ENCODE measurements at regions not wholly inside any gene's neighbourhood (a gene's known extent, or its start where the extent isn't known, plus 50 kb on each side); places are given as distances from the start of the nearest gene placed in this dataset.

DNA sequence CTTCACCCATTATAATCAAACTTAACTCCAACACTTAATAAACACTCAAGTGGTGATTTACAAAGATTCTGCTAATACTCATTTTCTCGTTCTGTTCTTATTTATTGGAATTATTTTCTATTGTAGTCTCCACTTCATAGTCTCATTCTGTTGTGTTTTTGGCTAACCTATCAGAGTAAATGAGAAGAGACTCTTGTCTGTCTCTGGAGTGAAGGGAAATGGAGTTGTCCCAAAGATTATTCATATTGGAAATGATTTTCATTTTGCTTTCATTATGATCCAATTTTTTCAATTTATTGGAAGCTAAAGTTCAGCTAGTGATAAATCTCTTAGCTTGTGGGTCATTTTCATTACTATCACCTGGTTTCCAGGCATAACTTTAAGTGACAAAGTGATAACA is 454.9 kb upstream of the JAG1 start:
- no peak for DNase-seq (ENCODE audit: low read depth)

- DNase-seq (ENCODE audit: low read depth): no peak
Observed at GRCh38 chr20:11130554-11131166, 456.9 kb upstream of the JAG1 start.

- no peak for DNase-seq (ENCODE audit: low read depth)
Observed at GRCh38 chr20:11132819-11133415, 459.1 kb upstream of the JAG1 start.

GRCh38 chr20:11136691-11137090 is 462.9 kb upstream of the JAG1 start:
- no peak for DNase-seq (ENCODE audit: low read depth)

DNA sequence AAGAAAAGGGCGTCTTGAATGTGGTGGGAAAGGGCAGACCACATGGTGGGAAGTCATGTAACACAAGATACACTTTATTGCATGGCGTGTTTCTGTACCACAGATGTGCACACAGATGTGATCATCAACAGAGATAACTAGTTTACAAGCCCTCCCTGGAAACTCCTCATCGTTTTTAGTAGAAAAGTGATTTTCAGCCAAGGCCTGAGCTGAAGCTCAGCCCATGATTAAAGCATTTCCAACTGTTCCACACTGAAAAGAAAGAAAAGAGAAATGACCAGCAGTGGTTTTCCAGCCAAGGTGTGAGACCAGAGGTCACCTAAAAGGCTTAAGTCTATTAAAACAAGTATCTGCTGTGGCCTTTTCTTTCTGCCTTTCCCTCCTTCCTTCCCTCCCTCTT is 463.9 kb upstream of the JAG1 start:
- no peak for DNase-seq (ENCODE audit: low read depth)

- DNase-seq (ENCODE audit: low read depth): peak; percentile 63
Observed at GRCh38 chr20:11140359-11140758, 466.6 kb upstream of the JAG1 start.

- DNase-seq (ENCODE audit: low read depth): no peak
Observed at GRCh38 chr20:11143481-11143880, 469.7 kb upstream of the JAG1 start.

DNA sequence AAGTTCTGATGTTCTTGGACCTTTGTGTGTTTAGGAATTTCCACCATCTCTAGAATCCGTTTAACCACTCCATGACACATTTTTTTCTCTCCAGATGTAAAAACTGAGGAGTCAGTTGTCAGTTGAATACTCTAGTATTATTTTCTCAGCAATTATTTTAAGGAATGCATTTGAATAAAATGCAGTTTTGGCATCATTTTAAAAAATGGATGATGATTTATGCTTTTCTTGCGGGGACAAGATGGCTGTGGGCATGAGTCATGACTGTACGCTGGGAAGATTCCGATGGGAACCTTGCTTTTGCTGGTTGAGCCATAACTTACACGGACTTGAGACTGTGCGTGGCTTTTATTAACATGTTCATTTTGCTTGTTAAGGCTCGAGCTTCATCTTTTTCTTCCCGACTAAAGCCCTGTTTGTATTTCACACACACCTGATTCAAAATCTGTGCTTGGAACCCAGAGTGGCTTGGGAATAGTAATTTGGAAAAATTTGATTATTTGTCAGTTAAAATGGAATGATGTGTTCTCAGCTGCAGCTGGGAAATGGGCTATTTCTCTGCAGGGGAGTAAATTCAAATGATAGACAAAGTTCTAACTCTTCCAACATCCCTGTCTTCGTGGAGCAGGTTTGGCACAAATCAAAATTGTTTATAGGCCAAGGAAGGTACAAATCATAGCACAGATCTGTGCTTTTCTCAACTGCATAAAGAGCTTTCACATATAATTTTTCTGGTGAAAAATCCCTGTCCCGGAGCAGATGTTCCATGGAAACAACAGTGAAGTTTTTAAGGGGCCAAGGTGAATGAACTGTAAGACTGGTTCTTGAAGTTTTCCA is 470.5 kb upstream of the JAG1 start:
- peak; percentile 90 for DNase-seq (ENCODE audit: low read depth)

DNA sequence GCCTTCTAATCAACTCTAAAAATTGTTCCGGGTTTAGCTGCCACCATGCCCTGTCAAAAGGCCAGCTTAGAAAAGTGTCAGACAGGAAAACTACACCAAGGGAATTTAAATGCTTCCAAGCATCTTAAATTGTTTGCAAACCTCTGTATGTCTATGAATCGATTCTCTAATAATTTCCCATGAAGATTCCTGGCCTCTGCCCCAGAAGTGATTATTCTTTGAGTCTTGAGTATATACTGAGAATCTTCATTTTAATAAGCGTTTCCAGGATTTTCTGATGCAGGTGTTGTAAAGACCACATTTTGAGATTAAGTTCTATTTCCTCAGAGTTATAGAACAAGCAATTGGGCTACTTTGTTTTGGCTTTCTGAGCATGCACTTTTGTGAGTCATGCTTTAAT is 471.8 kb upstream of the JAG1 start:
- no peak for DNase-seq (ENCODE audit: low read depth)

- DNase-seq (ENCODE audit: low read depth): no peak
Observed at GRCh38 chr20:11153819-11154218, 480.0 kb upstream of the JAG1 start.

GRCh38 chr20:11155156-11155756 is 481.5 kb upstream of the JAG1 start:
- DNase-seq (ENCODE audit: low read depth): no peak

GRCh38 chr20:11156922-11157321 is 483.1 kb upstream of the JAG1 start:
- no peak for DNase-seq (ENCODE audit: low read depth)

- DNase-seq (ENCODE audit: low read depth): no peak
Observed at GRCh38 chr20:11158146-11158545, 484.3 kb upstream of the JAG1 start.

GRCh38 chr20:11158589-11158988 is 484.8 kb upstream of the JAG1 start:
- no peak for DNase-seq (ENCODE audit: low read depth)

DNA sequence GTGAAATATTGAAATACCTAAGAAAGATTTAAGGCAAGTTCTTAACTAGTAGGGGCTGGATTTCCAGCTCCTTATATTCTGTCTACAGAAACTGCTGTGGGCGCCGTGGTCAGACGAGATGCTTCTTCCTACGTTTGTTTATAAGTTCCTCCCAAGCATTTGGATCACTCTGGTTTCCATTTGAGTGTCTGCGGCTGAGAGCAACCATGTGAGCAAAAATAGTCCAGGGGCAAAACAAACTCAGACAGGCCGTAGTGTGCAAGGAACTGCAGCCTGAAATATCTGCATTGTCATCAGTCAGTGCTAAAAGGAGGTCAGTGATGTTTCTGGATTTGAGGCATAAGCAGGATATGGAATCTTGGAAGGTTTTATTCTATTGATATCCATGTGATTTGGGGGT is 485.9 kb upstream of the JAG1 start:
- no peak for DNase-seq (ENCODE audit: low read depth)

DNA sequence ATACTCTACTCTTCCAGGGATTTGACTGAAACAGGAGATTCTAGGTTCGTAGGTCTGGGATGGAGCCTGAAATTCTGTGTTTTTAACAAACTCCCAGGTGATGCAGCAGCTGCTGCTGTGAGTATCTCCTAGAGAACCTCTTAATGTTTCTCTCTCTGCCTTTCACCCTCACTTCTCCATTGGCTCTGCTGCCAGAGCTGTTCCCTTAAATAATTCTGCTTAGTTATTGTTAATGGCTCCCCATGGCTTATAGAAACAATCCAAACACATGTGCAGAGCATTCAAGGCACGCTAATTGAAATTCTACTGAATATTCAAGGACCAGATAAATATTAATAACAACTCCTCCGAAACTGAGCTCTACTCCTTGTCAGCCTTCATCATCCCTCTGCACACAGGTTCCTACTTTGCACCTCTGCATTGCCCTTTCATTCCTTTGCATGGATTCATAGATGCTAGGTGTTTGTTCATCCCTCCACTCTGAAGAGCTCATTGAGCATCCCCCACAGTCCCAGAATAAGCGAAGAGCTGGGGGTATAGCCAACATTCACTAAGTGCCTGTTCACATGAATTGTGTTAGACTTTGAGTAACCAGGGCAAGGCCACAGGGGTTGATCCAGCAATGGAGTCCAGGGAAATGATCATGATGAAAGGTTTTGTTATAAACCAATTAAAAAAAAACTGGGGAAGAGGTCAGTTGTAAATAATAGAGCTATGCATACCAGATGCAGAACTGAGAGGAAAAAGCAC is 488.4 kb upstream of the JAG1 start:
- no peak for DNase-seq (ENCODE audit: low read depth)

DNA sequence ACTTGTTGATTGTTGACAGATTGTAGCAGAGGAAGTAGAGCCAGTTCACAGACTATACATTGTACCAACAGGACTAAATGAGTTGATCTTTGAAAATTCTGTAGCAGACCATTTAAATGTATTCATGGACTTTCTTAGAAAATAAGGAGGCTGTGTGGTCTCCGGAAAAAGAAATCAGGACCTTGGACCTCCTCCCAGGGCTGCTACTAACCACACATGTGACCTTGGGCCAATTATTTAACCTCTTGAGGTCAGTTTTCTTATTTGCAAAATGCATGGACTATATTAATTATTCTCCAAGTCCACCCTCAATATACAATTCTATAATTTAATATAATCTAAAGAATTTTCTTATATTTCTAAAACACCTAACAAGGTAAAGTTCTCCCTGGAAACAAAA is 492.0 kb upstream of the JAG1 start:
- no peak for DNase-seq (ENCODE audit: low read depth)

DNA sequence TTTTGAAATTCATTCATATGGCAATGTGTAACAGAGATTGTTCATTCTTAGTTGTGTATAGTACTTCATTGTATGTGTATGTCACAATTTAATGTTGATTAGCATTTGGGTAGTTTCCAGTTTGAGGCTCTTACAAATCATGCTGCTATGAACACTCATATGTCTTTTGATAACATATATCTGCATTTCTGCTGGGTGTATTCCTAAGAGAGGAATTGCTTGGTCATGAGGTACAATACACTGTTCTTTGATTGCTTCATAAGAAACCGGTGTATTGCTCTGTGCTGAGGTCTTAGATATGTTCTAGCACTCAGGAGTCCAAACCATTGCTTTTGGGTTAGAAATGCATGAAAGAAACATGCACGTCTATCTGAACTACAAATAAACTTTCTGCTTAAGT is 492.9 kb upstream of the JAG1 start:
- DNase-seq (ENCODE audit: low read depth): no peak

DNA sequence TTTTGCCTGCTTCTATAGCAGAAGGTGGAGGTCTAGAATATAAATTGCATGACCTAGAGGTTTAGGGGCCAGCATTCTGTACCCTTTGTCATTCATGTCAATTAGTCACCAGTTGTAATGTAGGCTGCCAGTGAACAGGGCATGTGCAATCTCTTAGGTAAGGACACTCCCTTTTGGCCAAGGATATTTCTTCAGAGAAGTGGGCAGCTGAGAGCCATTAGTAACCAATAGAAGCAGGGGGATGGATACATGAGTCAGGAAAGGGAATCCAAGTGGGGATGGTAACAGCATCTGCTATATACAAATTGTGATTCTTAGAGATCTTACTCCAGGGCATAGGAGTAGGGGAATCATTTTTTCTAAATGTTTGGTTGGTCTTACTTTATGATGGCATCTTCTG is 494.2 kb upstream of the JAG1 start:
- DNase-seq (ENCODE audit: low read depth): no peak

DNA sequence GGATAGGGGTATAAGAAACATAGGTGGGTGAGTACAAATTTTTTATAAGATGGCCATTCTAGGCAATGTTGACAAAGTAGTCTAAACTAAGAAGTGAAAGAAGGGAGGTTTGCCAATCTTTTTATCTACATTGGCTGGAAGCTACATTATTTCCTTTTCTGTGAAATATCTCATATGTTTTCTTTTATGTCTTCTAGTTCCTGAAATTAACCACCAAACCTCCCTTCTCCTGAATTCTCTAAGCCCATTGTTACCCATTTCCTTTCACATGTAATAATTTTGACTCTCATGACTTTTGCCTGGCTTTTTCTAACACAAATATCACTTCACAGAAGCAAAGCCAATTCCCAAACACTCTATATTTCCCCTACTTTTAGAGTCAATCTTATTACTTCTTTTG is 496.2 kb upstream of the JAG1 start:
- DNase-seq (ENCODE audit: low read depth): no peak

DNA sequence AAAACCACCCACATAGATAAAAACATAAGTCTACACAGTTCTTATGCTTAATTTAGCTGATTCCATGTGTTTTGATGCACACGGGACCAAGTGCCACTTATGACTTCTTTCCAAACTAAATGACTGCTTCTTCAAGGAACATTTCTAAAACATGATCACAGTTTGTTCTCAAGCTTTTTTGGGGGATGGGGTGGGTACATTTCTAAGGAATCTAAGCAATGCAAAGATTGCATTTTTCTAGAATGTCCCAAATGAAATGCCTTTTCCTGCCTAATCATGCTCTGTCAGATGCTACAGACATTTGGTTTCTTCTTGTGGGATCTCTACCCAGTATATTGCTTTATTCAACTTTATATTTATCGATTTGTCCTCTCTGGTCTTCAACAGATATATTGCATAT is 496.8 kb upstream of the JAG1 start:
- no peak for DNase-seq (ENCODE audit: low read depth)

DNA sequence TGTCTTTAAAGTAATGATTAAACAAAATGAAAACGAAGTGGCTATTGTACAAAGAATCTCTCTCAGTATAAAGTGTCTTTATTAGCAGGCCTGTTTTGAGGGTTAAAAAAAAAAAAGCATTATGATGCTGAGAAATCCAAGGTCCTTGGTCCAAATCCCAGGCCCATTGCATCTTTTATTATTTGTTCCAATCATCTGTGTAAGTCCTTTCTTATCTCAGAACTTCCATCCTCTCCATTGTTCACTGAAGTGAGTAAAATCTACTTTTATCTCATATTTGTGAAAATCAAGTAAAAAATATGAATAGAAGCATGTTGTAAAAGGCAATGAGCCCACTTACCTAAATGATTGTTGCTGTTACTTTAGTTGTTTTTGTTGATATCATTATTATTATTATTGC is 499.1 kb upstream of the JAG1 start:
- no peak for DNase-seq (ENCODE audit: low read depth)

Data from GM04504 (cell line).